RWPE1 (cell line): ENCODE measurements at regions not wholly inside any gene's neighbourhood (a gene's known extent, or its start where the extent isn't known, plus 50 kb on each side); places are given as distances from the start of the nearest gene placed in this dataset.

Experiments used
- CTCF ChIA-PET: fragments of 350-600 bp; sonication (Branson Sonifier 250); formaldehyde crosslinking; extraction: SDS; loops from one replicate; lab custom pipeline; 2021; lab: Yijun Ruan, JAX
- POLR2A ChIA-PET: fragments of 400-600 bp; formaldehyde crosslinking; extraction: SDS; loops from one replicate; lab custom pipeline; 2020; ENCODE audit warnings: antibody characterized with exemption; ENCODE audit not compliant: low non-redundant PET; lab: Yijun Ruan, JAX
- DNase-seq: peaks from one replicate; pipeline ENCODE4 v3.0.0; 2012; ENCODE audit warnings: low spot score
- H3K27ac ChIP-seq: fragments of 450-650 bp; 2 replicates; pipeline ENCODE4 v1.5.1; 2017
- CTCF ChIP-seq: fragments of 450-650 bp; conservative IDR thresholded peaks from 2 replicates; pipeline ENCODE4 v1.5.1; 2017; ENCODE audit warnings: low read depth, mild to moderate bottlenecking

- no peak overlapping the region for H3K27ac ChIP-seq
- CTCF ChIA-PET: no interaction called here
- POLR2A ChIA-PET: no interaction called here
- DNase-seq: no peak
- TF ChIP-seq CTCF: no peak
These were observed 106.7 kb upstream of the SOX1 start for GRCh38 chr13:111960152-111960772.

- no peak overlapping the region for H3K27ac ChIP-seq
- CTCF ChIA-PET: no interaction called here
- POLR2A ChIA-PET: no interaction called here
- no peak for DNase-seq
- no peak for TF ChIP-seq CTCF
These were observed 105.7 kb upstream of the SOX1 start for GRCh38 chr13:111961236-111961635.

GRCh38 chr13:111961651-111962192 lies 105.2 kb upstream of the SOX1 start:
- TF ChIP-seq CTCF: no peak
- no peak for DNase-seq
- POLR2A ChIA-PET: no interaction called here
- CTCF ChIA-PET: no interaction called here
- H3K27ac ChIP-seq: no peak overlapping the region

- DNase-seq: no peak
- TF ChIP-seq CTCF: no peak
- ChIA-PET CTCF (no interaction called here), POLR2A (no interaction called here)
- no peak overlapping the region for H3K27ac ChIP-seq
These were observed 104.5 kb upstream of the SOX1 start for GRCh38 chr13:111962431-111962891.

- CTCF ChIA-PET: no interaction called here
- TF ChIP-seq CTCF: no peak
- no peak overlapping the region for H3K27ac ChIP-seq
- no peak for DNase-seq
- POLR2A ChIA-PET: no interaction called here
These were observed 103.9 kb upstream of the SOX1 start for GRCh38 chr13:111963031-111963430.

- no peak for TF ChIP-seq CTCF
- POLR2A ChIA-PET: no interaction called here
- CTCF ChIA-PET: interaction anchor here (0.8 kb wide), 1 partner anchor 416 kb away, joined by 3 read pairs; no protein-coding TSS in a partner anchor
- H3K27ac ChIP-seq: no peak overlapping the region
- DNase-seq: no peak
These were observed 102.4 kb upstream of the SOX1 start for GRCh38 chr13:111964411-111965035.
